ENCODE measurements at regions not wholly inside any gene's neighbourhood (a gene's known extent, or its start where the extent isn't known, plus 50 kb on each side); places are given as distances from the start of the nearest gene placed in this dataset.
"Not testable (repeated sequence)": the region's sequence is repeated elsewhere in the genome, so short reads cannot be mapped to it uniquely, and the experiment has no call there.

DNA sequence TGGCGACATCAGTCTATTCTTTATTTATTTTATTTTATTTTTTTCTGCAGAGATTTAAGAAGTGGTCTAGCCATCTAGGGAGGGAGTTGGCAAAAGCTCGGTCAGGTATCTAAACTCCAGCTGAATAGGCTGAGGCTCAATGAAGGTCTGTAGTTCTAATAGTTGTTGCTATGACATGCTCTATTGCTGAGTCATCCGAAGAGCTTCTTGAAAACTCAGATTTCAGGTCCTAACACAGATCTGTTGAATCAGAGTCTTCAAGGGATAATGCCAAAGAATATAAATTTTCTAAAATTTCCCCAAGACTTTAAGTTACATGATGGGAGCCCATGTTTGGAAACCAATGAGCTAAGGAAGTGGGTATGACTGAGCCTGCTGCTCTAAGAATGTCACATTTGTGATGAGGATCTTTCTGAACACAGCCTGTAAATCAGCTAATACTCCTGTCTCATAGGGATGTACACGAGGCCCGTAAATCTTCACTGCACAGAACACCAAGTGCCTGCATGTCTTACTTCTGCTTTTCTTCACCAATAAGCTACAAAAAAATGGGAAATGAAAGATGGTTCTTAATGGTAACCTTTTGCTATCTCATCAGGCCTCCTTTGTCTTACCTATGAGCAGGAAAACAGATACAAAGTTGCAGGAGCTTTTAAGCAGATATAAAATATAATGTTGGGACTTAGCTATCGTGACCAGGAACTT is 901.4 kb upstream of the API5 start:
- no peak overlapping the region for H3K4me3 ChIP-seq
- in situ Hi-C loops (cut with MboI; ENCODE audit: low pct_ligation_motif_present in 1 of 4, low pct_unique_long_range_greater_than_20kb in 1 of 4, low sequenced_read_pairs in 3 of 4): no loop called here
- H3K27ac ChIP-seq: no peak overlapping the region
- no peak for DNase-seq
- no peaks in the 10 kb centered on the region for H3K27me3 ChIP-seq
- 44 to 72% methylated on average over 6 of the region's 6 CpGs for WGBS, 2 donors (ENCODE audit: low coverage in 1 of 2)
- H3K4me1 ChIP-seq: no peaks in the 10 kb centered on the region
- TF ChIP-seq EP300 (IDR thresholded peaks at IDR 0.05; ENCODE audit: low read depth) (no peak), POLR2A (IDR thresholded peaks at IDR 0.05) (no peak), POLR2AphosphoS5 (IDR thresholded peaks at IDR 0.05) (no peak)
- TF ChIP-seq, protein P1, sequence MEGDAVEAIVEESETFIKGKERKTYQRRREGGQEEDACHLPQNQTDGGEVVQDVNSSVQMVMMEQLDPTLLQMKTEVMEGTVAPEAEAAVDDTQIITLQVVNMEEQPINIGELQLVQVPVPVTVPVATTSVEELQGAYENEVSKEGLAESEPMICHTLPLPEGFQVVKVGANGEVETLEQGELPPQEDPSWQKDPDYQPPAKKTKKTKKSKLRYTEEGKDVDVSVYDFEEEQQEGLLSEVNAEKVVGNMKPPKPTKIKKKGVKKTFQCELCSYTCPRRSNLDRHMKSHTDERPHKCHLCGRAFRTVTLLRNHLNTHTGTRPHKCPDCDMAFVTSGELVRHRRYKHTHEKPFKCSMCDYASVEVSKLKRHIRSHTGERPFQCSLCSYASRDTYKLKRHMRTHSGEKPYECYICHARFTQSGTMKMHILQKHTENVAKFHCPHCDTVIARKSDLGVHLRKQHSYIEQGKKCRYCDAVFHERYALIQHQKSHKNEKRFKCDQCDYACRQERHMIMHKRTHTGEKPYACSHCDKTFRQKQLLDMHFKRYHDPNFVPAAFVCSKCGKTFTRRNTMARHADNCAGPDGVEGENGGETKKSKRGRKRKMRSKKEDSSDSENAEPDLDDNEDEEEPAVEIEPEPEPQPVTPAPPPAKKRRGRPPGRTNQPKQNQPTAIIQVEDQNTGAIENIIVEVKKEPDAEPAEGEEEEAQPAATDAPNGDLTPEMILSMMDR (IDR thresholded peaks at IDR 0.05): no peak
- no peaks in the 10 kb centered on the region for H3K36me3 ChIP-seq
- H3K9me3 ChIP-seq: no peaks in the 10 kb centered on the region
- intact Hi-C loops (cut with DNase I; ENCODE audit: low total_unique reads): no loop called here

DNA sequence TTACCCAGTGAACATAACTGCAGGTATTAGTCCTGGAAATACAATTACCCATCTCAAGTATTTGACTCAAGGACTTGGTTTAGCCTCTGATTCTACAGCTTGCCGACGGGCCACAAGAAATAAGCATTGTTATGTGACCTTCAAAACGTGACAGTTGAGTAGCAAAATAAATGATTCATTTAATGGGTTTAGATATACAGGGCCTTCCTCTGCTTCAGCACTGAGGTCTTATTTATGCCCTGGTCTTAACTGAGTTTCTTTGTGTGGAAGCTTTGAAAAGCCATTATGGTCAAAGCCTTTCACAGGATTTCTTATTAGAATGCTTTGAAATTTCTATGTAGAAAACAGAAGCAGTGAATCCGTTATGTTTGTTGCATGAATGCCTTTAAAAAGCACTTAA is 899.2 kb upstream of the API5 start:
- no peaks in the 10 kb centered on the region for H3K9me3 ChIP-seq
- H3K27ac ChIP-seq: no peak overlapping the region
- no peaks in the 10 kb centered on the region for H3K27me3 ChIP-seq
- in situ Hi-C loops (cut with MboI; ENCODE audit: low pct_ligation_motif_present in 1 of 4, low pct_unique_long_range_greater_than_20kb in 1 of 4, low sequenced_read_pairs in 3 of 4) (no loop called here), intact Hi-C loops (cut with DNase I; ENCODE audit: low total_unique reads) (no loop called here)
- 51 to 63% methylated on average over 2 to 4 of the region's 4 CpGs for WGBS, 2 donors (ENCODE audit: low coverage in 1 of 2)
- TF ChIP-seq POLR2AphosphoS5 (IDR thresholded peaks at IDR 0.05) (no peak), EP300 (IDR thresholded peaks at IDR 0.05; ENCODE audit: low read depth) (no peak)
- TF ChIP-seq, protein P1 (IDR thresholded peaks at IDR 0.05): no peak
- no peak for DNase-seq
- H3K36me3 ChIP-seq: no peaks in the 10 kb centered on the region
- no peak overlapping the region for H3K4me3 ChIP-seq
- no peaks in the 10 kb centered on the region for H3K4me1 ChIP-seq

DNA sequence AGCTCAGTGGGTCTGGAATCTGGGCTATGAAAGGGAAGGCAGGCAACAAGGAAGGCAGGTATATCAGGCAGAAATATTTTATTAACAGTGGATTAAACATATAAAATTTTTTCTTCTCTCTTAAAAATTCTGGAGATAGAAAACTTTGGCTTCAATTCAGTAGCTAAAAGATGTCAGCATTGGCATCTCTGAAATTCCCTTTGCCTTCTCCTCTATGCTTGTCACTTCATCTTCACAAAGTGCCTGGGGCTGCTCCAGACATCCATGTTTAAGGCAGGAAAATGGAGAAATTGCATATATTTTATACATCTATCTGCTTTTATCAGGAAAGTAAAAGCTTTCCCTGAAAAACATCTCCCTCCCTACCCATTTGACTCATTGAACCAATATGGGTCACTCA is 894.1 kb upstream of the API5 start:
- DNase-seq: no peak
- no peaks in the 10 kb centered on the region for H3K27me3 ChIP-seq
- H3K36me3 ChIP-seq: no peaks in the 10 kb centered on the region
- intact Hi-C loops (cut with DNase I; ENCODE audit: low total_unique reads): no loop called here
- H3K27ac ChIP-seq: no peak overlapping the region
- H3K9me3 ChIP-seq: no peaks in the 10 kb centered on the region
- in situ Hi-C loops (cut with MboI; ENCODE audit: low pct_ligation_motif_present in 1 of 4, low pct_unique_long_range_greater_than_20kb in 1 of 4, low sequenced_read_pairs in 3 of 4): no loop called here
- H3K4me1 ChIP-seq: no peaks in the 10 kb centered on the region
- TF ChIP-seq EP300 (IDR thresholded peaks at IDR 0.05; ENCODE audit: low read depth) (no peak), POLR2A (IDR thresholded peaks at IDR 0.05) (no peak), POLR2AphosphoS5 (IDR thresholded peaks at IDR 0.05) (no peak)
- TF ChIP-seq, protein P1 (IDR thresholded peaks at IDR 0.05): no peak
- H3K4me3 ChIP-seq: no peak overlapping the region

DNA sequence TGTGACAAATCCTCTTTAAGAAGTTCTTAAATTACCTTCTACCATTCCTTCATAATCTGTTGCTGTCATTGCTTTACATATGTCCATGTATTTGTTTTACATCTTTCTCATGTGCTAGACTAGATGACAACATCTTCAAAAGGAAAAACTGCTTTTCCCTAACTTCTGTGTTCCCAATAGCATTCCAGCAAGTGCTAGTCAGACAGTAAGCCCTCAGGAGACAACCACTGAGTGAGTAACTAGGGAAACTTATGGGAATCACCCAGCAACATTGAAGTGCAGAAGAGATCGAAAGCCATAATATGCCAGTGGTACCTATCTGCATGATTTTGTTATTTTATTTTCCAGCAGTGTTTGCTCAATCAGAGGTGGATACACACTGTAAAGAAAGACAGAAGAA is 889.7 kb upstream of the API5 start:
- in situ Hi-C loops (cut with MboI; ENCODE audit: low pct_ligation_motif_present in 1 of 4, low pct_unique_long_range_greater_than_20kb in 1 of 4, low sequenced_read_pairs in 3 of 4): no loop called here

DNA sequence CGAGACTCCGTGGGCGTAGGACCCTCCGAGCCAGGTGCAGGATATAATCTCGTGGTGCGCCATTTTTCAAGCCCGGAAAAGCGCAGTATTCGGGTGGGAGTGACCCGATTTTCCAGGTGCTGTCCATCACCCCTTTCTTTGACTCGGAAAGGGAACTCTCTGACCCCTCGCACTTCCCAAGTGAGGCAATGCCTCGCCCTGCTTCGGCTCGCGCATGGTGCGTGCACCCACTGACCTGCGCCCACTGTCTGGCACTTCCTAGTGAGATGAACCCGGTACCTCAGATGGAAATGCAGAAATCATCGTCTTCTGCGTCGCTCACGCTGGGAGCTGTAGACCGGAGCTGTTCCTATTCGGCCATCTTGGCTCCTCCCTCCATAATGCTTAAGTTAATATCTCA is 876.9 kb upstream of the API5 start:
- DNase-seq; H3K27me3 ChIP-seq; H3K27ac ChIP-seq; H3K4me1 ChIP-seq; H3K9me3 ChIP-seq; H3K36me3 ChIP-seq; H3K4me3 ChIP-seq; in situ Hi-C loops (cut with MboI; ENCODE audit: low pct_ligation_motif_present in 1 of 4, low pct_unique_long_range_greater_than_20kb in 1 of 4, low sequenced_read_pairs in 3 of 4); intact Hi-C loops (cut with DNase I; ENCODE audit: low total_unique reads): not testable (repeated sequence)
- WGBS, 2 donors (ENCODE audit: low coverage in 1 of 2): 93 to 95% methylated on average over 9 to 25 of the region's 25 CpGs

More for the DNA sequence above, 889.7 kb upstream of the API5 start:
- intact Hi-C loops (cut with DNase I; ENCODE audit: low total_unique reads): no loop called here
- H3K36me3 ChIP-seq: no peaks in the 10 kb centered on the region
- H3K9me3 ChIP-seq: no peaks in the 10 kb centered on the region
- DNase-seq: no peak
- 96 to 100% methylated on average over 1 of the region's 1 CpG for WGBS, 2 donors (ENCODE audit: low coverage in 1 of 2)
- no peak overlapping the region for H3K4me3 ChIP-seq
- no peaks in the 10 kb centered on the region for H3K4me1 ChIP-seq
- TF ChIP-seq POLR2A (IDR thresholded peaks at IDR 0.05) (no peak), POLR2AphosphoS5 (IDR thresholded peaks at IDR 0.05) (no peak), EP300 (IDR thresholded peaks at IDR 0.05; ENCODE audit: low read depth) (no peak)
- TF ChIP-seq, protein P1 (IDR thresholded peaks at IDR 0.05): no peak
- no peaks in the 10 kb centered on the region for H3K27me3 ChIP-seq
- H3K27ac ChIP-seq: no peak overlapping the region

Measured in transverse colon (tissue), 4 donors.